ENCODE measurements at regions not wholly inside any gene's neighbourhood (a gene's known extent, or its start where the extent isn't known, plus 50 kb on each side); places are given as distances from the start of the nearest gene placed in this dataset.

GRCh38 chr7:140230861-140231770 lies 54.3 kb upstream of the KDM7A start:
- no peak for TF ChIP-seq POLR2AphosphoS5 (IDR thresholded peaks at IDR 0.05)
- TF ChIP-seq POLR2A (IDR thresholded peaks at IDR 0.05), result no peak
